ENCODE measurements at regions not wholly inside any gene's neighbourhood (a gene's known extent, or its start where the extent isn't known, plus 50 kb on each side); places are given as distances from the start of the nearest gene placed in this dataset.

GRCh38 chr3:117417411-117417810, 707.8 kb downstream of the TUSC7 start:
- WGBS (ENCODE audit: insufficient coverage, low coverage, missing lambda C conversion rate): 0% methylated on average over 1 of the region's 1 CpG
- in situ Hi-C loops (cut with MboI): no loop called here

More at GRCh38 chr3:117417411-117417810, 707.8 kb downstream of the TUSC7 start:
- H4K20me1 ChIP-seq (replicated peaks; ENCODE audit: control insufficient read depth, insufficient read depth, low read length): no peaks in the 10 kb centered on the region
- no peaks in the 10 kb centered on the region for H3K79me2 ChIP-seq (ENCODE audit: control insufficient read depth, insufficient read depth, low read length)
- ATAC-seq: no peak
- H3K9ac ChIP-seq (ENCODE audit: insufficient read depth in 1 of 2, low read depth in 2 of 2, low read length in 2 of 2): no peak overlapping the region
- H3K27me3 ChIP-seq (ENCODE audit: control insufficient read depth in 2 of 2, insufficient read depth in 2 of 2, low read length in 2 of 2): no peaks in the 10 kb centered on the region
- H2AFZ ChIP-seq (ENCODE audit: low read depth, low read length): no peak overlapping the region
- H3K4me1 ChIP-seq (replicated peaks in 1 of 2; ENCODE audit: control insufficient read depth in 2 of 2, insufficient read depth in 2 of 2, low read length in 2 of 2): no peaks in the 10 kb centered on the region
- H3K27ac ChIP-seq (ENCODE audit: extremely low read depth, low read depth, low read length): no peak overlapping the region
- no peaks in the 10 kb centered on the region for H3K9me1 ChIP-seq (ENCODE audit: control insufficient read depth, insufficient read depth, low read length)
- H3K4me2 ChIP-seq (ENCODE audit: insufficient read depth, low read length): no peak overlapping the region
- TF ChIP-seq ETV5 (CRISPR knock-in tag; IDR thresholded peaks at IDR 0.05; ENCODE audit: low read depth) (no peak), GMEB1 (CRISPR knock-in tag; IDR thresholded peaks at IDR 0.05) (no peak), POLR2AphosphoS5 (IDR thresholded peaks at IDR 0.05; ENCODE audit: control insufficient read depth, insufficient read depth, low read depth, low read length) (no peak), MTF1 (CRISPR knock-in tag; IDR thresholded peaks at IDR 0.05; ENCODE audit: borderline replicate concordance) (no peak), HDAC2 (IDR thresholded peaks at IDR 0.05) (no peak), ZC3H11A (IDR thresholded peaks at IDR 0.05; ENCODE audit: low read depth, low read length) (no peak), ZNF324 (CRISPR knock-in tag; IDR thresholded peaks at IDR 0.05) (no peak), ZSCAN32 (CRISPR knock-in tag; IDR thresholded peaks at IDR 0.05) (no peak)
- intact Hi-C loops (cut with micrococcal nuclease): no loop called here
- H3K9me3 ChIP-seq (replicated peaks; ENCODE audit: control insufficient read depth, insufficient read depth, low read depth, low read length): no peaks in the 10 kb centered on the region
- DNase-seq (ENCODE audit: extremely low read depth in 1 of 4, low spot score in 3 of 4): no peak
- ChIA-PET CTCF (ENCODE audit: low intra/inter-chr PET ratio) (no interaction called here), POLR2A (no interaction called here)
- H3K36me3 ChIP-seq (ENCODE audit: control insufficient read depth, insufficient read depth, low read length): no peaks in the 10 kb centered on the region
- FAIRE-seq: no peak
- H3K4me3 ChIP-seq: no peak overlapping the region
- no TSS peak for BruUV-seq (replicated peaks)

All from K562 (cell line).